NOMO-1 (cell line): ENCODE measurements at regions not wholly inside any gene's neighbourhood (a gene's known extent, or its start where the extent isn't known, plus 50 kb on each side); places are given as distances from the start of the nearest gene placed in this dataset.
A peak's percentile ranks its signal among the peaks of the same experiment; 100 is the strongest.

ENCODE experiments used
- DNase-seq, 2 experiments: peaks; one replicate each; lab custom pipeline; 2025; ENCODE audit not compliant: unreplicated experiment in 2 of 2; lab: John Stamatoyannopoulos, UW

DNA sequence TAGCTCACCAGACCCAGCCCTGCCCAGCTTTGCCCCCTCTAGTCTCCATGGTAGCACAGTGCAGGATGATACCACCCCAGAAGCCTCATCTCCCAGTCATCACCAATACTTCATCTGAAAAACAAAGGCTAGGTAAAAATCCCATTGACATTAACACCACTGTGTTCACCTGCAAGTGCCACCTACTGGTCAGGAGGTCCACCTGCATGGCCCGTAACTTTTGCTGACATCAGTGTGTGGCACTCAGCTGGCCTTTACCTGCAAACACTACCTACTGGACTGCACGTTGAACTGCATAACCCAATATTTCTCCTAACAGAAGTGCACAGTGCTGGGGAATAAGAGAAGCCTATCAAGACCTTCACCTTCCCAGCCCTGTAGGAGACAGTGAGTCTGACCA, 234.7 kb upstream of the ADGRB3 start:
- DNase-seq, result no peak

DNA sequence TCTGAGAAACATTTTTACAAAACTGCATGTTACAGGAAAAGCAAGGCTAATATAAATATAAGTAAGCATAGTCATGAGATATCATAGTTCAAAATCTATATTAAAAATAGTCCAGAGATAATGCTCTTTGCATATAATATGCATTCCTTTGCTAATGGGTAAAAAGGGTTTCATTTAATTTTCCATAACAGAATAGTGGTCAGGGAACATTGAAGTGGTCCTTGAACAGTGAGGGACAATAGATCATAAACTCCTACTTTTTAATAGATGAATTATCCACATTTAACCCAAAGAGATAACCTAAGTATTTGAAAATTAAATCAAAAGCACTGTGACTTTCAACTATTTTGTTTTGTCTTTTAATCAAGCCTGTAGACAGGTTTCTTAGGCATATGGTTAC, 243.1 kb upstream of the ADGRB3 start:
- DNase-seq, result no peak

GRCh38 chr6:68372991-68373390, 262.1 kb upstream of the ADGRB3 start:
- DNase-seq, result no peak

DNA sequence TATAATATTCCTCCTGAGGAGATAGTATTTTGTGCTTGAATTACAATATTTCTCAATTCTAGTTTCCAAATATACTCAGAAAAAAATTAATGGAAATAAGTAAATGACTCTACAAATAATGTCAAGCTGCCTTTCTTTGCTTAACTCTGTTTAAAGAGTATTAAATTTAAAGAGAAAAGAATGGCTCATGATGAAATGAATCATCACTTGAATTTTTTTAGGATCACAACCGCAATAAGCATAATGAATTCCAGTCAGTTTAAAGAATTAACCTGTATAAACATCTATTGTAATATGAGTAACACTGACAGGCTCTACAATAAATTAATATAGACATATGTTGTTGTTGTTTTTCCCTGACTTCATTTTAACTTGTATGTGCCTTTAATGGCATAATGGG, 266.2 kb upstream of the ADGRB3 start:
- no peak for DNase-seq

DNA sequence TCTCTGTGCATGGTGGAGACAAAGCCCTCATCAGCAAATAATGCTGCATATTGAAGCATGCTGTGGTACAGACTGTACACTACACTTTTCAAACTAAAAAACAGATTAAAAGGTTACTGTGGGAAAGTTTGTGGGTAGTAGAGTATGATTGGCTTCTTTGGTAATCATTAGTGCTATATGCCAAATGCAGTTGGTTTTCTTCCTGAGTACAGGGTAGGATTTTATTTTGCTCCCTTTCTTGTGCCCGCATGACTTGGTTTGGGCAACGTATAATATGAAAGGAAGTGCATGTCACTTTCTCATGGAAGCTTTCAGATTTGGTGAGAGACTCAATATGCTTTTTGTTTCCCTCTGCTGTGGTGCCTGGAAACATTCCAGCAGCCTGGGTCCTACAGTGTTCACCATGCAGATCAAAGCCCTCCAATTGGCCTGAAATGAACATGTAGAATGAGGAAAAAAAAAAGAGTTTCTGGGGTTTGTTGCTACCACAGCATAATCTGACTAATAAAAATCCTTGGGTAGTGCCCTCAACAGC, 270.7 kb upstream of the ADGRB3 start:
- DNase-seq, result no peak

- DNase-seq, result peak in 1 of 2 experiments; percentile 0
Observed at GRCh38 chr6:68343901-68344300, 291.2 kb upstream of the ADGRB3 start.

DNA sequence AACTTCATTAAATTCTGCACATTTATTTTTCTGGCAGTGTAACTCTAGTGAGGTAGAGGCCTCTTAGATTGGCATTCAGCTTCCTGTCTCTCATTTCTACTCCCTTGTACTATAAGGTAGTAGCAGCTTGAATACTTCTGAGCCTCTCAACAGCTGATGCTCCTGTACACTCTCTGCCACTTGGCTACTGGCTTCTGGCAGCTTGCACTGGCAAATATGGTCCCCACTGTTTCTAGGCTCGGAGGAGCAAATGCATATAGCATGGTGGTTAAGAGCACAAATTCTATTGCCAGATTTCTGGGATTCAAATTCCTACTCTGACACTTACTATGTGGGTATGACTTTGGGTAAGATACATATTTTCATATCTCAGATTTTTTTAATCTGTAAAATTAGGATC, 292.8 kb upstream of the ADGRB3 start:
- no peak for DNase-seq

GRCh38 chr6:68339488-68340131, 295.5 kb upstream of the ADGRB3 start:
- DNase-seq, result no peak

DNA sequence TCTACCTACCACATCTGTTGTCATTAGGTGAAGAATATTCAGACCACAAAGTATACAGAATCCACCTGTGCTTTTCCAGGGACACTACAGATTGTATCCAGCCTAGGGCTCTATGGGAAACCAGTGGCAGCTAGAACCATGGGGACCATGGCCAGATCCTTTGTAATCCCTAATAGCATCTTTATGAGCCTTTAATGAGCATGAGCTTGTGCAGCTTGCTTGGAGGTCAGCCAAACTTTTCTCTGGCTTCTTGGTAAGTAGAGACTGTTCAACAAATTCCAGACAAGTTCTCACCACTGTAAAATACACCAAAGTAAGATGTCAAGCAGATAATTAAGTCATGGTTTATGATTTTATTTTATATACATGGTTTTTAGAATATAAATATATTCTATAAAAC, 301.6 kb upstream of the ADGRB3 start:
- no peak for DNase-seq

- DNase-seq, result no peak
Observed at GRCh38 chr6:68328156-68328555, 306.9 kb upstream of the ADGRB3 start.

GRCh38 chr6:68326762-68327161, 308.3 kb upstream of the ADGRB3 start:
- DNase-seq, result no peak

GRCh38 chr6:68317366-68317765, 317.7 kb upstream of the ADGRB3 start:
- no peak for DNase-seq

- DNase-seq, result no peak
Observed at GRCh38 chr6:68313911-68314310, 321.2 kb upstream of the ADGRB3 start.

DNA sequence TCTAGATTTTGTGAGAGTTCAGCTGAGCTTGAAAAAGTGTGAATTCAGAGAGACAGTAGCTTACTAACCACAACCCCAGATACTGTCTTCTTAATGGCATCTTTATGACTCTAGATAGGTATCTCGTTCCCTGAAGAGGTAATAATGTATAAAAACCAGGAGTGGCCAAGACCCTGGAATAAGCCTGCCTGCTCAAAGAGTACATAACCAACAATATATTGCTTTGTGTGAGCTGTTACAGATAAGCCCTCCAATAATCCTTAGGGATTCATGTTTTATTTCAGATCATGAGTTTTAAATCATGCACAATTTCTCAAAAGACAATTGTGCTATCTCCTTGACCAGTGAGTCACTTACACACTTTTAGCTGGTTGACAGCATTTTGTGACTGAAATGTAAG, 327.8 kb upstream of the ADGRB3 start:
- DNase-seq, result no peak

GRCh38 chr6:68296126-68296525, 339.0 kb upstream of the ADGRB3 start:
- DNase-seq, result no peak

DNA sequence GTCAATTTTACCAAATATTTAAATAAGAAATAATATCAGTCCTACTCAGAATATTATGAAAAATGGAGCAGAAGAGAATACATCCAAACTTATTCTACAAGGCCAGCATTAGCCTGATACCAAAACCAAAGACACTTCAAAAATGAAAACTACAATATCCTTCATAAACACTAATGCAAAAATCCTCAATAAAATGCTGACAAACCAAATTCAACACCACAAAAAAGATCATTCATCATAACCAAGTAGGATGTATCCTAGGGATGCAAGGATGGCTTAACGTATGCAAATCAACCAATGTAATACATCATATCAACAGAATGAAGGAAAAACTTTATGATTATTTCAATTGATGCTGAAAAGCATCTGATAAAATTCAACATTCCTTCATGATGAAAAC, 352.4 kb upstream of the ADGRB3 start:
- DNase-seq, result no peak

DNA sequence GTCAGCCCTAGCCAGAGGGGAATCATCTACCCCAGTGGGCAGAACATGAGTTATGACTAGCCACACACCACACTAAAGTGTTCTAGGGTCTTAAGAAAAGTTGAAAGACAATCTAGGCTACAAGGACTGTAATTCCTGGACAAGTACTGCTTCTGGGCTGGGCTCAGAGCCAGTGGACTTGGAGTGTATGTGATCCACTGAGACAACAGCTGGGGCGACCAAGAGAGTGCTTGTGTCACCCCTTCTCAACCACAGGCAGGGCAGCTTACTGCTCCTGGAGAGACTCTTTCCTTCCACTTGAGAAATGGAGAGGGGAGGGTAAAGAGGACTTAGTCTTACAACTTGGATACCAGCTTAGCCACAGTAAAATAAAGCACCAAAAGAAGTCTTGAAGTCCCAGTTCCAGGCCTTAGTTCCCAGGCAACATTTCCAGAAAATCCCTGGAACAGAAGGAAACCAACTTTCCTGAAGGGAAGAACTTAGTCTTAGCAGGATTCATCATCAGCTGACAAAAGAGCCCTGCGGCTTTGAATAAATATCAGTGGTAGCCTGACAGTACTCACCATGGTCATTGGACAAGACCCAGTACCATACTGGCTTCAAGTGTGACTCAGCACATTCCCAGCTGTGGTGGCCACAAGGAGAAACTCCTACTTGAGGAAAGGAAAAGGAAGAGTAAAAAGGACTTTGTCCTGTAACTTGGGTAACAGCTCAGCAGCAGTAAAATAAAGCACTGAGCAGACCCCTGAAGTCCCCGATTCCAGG, 355.1 kb upstream of the ADGRB3 start:
- DNase-seq, result no peak

DNA sequence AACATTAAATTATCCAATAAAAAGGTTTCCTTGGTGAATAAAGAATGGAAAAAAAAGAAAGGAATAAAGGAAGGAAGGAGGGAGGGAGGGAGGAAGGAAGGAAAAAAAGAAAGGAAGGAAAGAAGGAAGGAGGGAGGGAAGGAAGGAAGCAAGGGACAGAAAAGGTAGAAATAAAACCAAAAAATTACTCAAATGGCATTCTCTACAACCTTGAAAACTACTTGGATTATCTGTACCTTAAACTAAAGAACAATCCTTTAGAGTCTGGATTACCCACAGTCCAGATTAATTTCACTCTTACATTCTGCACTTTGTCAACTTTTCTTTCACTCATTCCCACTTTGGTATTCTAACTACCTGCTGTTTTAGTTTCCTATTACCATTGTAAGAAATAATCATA, 361.8 kb upstream of the ADGRB3 start:
- DNase-seq, result no peak

- no peak for DNase-seq
Observed at GRCh38 chr6:68256391-68256790, 378.7 kb upstream of the ADGRB3 start.

GRCh38 chr6:68252632-68253031, 382.4 kb upstream of the ADGRB3 start:
- no peak for DNase-seq

GRCh38 chr6:68247782-68248181, 387.3 kb upstream of the ADGRB3 start:
- no peak for DNase-seq

GRCh38 chr6:68240726-68241125, 394.4 kb upstream of the ADGRB3 start:
- DNase-seq, result no peak
